DMS79 (cell line): ENCODE measurements at regions not wholly inside any gene's neighbourhood (a gene's known extent, or its start where the extent isn't known, plus 50 kb on each side); places are given as distances from the start of the nearest gene placed in this dataset.
"Not testable (repeated sequence)": the region's sequence is repeated elsewhere in the genome, so short reads cannot be mapped to it uniquely, and the experiment has no call there.

Source experiments
- DNase-seq: peaks from one replicate; lab custom pipeline; 2025; lab: John Stamatoyannopoulos, UW

GRCh38 chr2:2896011-2896410, 481.6 kb downstream of the EIPR1 start:
- DNase-seq: no peak

- DNase-seq: not testable (repeated sequence)
Observed at GRCh38 chr2:2894011-2894410, 483.6 kb downstream of the EIPR1 start.

- DNase-seq: no peak
Observed at GRCh38 chr2:2892892-2893291, 484.7 kb downstream of the EIPR1 start.

- no peak for DNase-seq
Observed at GRCh38 chr2:2892378-2892777, 485.2 kb downstream of the EIPR1 start.

- DNase-seq: no peak
Observed at GRCh38 chr2:2890901-2891300, 486.7 kb downstream of the EIPR1 start.

- no peak for DNase-seq
Observed at GRCh38 chr2:2890246-2890645, 487.4 kb downstream of the EIPR1 start.

- DNase-seq: no peak
Observed at GRCh38 chr2:2889646-2890045, 488.0 kb downstream of the EIPR1 start.

GRCh38 chr2:2889141-2889540, 488.5 kb downstream of the EIPR1 start:
- no peak for DNase-seq

GRCh38 chr2:2887772-2888387, 489.7 kb downstream of the EIPR1 start:
- peak; percentile 52 for DNase-seq

GRCh38 chr2:2886922-2887321, 490.7 kb downstream of the EIPR1 start:
- DNase-seq: no peak

GRCh38 chr2:2881499-2881898, 496.1 kb downstream of the EIPR1 start:
- DNase-seq: no peak

GRCh38 chr2:2880938-2881337, 496.7 kb downstream of the EIPR1 start:
- DNase-seq: no peak

GRCh38 chr2:2879781-2880180, 497.8 kb downstream of the EIPR1 start:
- DNase-seq: no peak

GRCh38 chr2:2879071-2879470, 498.5 kb downstream of the EIPR1 start:
- DNase-seq: no peak

GRCh38 chr2:2877427-2877826, 500.2 kb downstream of the EIPR1 start:
- DNase-seq: no peak

- no peak for DNase-seq
Observed at GRCh38 chr2:2876331-2877221, 501.0 kb downstream of the EIPR1 start.

- DNase-seq: no peak
Observed at GRCh38 chr2:2875831-2876230, 501.8 kb downstream of the EIPR1 start.

- no peak for DNase-seq
Observed at GRCh38 chr2:2875296-2875695, 502.3 kb downstream of the EIPR1 start.

GRCh38 chr2:2874805-2875204, 502.8 kb downstream of the EIPR1 start:
- DNase-seq: no peak

- no peak for DNase-seq
Observed at GRCh38 chr2:2874341-2874740, 503.3 kb downstream of the EIPR1 start.

- no peak for DNase-seq
Observed at GRCh38 chr2:2873450-2873811, 504.2 kb downstream of the EIPR1 start.

- DNase-seq: no peak
Observed at GRCh38 chr2:2872713-2873449, 504.7 kb downstream of the EIPR1 start.

GRCh38 chr2:2872309-2872617, 505.4 kb downstream of the EIPR1 start:
- DNase-seq: no peak
